GM12875 (cell line): ENCODE measurements at regions not wholly inside any gene's neighbourhood (a gene's known extent, or its start where the extent isn't known, plus 50 kb on each side); places are given as distances from the start of the nearest gene placed in this dataset.

Source experiments
- H3K4me3 ChIP-seq: one replicate; pipeline ENCODE4 v1.5.1; 2011; ENCODE audit warnings: low read depth, low read length, control low read depth
- TF ChIP-seq, protein P1 (sequence below): IDR thresholded peaks from 2 replicates; pipeline ENCODE4 v1.5.1; 2011; ENCODE audit warnings: low read depth, mild to moderate bottlenecking, control low read depth, inconsistent platforms, low read length, moderate library complexity, borderline replicate concordance; ENCODE audit not compliant: insufficient read depth

DNA sequence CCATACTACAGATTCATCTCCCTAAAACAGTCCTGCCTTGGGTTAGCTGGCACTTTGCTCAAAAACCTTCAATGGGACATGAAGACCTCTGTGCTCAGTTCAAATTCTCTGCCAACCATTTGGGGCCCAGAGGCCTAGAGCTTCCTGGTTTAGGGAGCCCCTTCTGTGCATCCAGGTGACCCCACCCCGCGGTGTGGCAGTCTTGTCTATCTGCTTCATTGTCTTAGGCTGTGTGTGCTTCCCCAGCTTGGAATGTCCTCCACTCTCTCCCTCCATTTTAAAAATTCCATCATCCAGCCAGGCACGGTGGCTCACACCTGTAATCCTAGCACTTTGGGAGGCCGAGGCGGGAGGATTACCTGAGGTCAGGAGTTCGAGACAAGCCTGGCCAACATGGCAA lies 99.0 kb upstream of the NEO1 start:
- TF ChIP-seq, protein P1, sequence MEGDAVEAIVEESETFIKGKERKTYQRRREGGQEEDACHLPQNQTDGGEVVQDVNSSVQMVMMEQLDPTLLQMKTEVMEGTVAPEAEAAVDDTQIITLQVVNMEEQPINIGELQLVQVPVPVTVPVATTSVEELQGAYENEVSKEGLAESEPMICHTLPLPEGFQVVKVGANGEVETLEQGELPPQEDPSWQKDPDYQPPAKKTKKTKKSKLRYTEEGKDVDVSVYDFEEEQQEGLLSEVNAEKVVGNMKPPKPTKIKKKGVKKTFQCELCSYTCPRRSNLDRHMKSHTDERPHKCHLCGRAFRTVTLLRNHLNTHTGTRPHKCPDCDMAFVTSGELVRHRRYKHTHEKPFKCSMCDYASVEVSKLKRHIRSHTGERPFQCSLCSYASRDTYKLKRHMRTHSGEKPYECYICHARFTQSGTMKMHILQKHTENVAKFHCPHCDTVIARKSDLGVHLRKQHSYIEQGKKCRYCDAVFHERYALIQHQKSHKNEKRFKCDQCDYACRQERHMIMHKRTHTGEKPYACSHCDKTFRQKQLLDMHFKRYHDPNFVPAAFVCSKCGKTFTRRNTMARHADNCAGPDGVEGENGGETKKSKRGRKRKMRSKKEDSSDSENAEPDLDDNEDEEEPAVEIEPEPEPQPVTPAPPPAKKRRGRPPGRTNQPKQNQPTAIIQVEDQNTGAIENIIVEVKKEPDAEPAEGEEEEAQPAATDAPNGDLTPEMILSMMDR = no peak
- no peak overlapping the region for H3K4me3 ChIP-seq

DNA sequence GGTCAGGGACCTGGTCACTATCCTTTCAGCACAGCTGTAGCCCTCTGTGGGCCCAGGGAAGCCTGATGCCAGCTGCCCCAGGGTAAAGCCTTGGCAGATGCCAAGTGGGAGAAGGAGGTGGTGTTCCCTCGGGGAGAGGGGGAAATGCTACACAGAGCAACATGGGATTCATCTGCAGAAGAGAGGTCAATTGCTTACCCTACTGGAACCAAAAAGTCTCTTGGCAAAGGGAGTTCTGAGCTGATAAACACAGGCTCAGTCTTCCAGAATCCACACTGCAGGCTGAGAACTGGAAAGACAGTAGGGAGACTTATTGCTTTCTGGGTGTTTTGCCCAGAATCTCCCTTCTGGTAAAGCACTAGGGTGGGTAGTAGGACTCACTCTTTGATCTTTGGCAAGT lies 100.1 kb upstream of the NEO1 start:
- no peak overlapping the region for H3K4me3 ChIP-seq
- TF ChIP-seq, protein P1 = no peak

DNA sequence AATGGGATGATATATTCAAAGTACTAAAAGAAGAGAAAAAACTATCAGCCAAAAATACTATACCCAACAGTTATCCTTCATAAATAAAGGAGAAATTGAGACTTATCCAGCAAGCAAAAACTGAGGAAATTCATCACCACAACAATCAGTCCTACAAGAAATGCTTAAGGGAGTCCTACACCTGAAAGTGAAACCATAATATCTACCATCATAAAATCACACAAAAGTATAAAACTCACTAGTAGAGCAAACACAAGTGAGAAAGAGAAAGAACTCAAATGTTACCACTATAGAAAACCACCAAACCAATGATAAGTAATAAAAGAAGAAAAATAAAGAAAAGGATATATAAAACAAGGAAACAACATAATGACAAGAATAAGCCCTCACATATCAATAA lies 103.6 kb upstream of the NEO1 start:
- TF ChIP-seq, protein P1 = no peak
- no peak overlapping the region for H3K4me3 ChIP-seq

DNA sequence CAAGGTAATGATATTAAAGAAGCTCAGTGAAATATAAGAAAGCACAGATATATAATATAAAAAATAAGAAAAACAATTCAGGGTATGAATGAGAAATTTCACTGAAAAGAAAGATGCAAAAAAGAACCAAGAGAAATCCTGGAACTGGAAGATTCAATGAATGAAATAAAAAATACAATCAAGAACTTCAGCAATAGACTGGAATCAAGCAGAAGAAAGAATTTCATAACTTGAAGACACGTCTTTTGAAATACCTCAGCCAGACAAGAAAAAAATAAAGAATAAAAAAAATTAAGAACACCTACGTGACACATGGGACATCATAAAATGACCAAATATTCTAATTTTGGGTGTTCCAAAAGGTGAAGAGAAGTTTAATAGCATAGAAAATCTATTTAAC lies 104.6 kb upstream of the NEO1 start:
- TF ChIP-seq, protein P1 = no peak
- H3K4me3 ChIP-seq = no peak overlapping the region

DNA sequence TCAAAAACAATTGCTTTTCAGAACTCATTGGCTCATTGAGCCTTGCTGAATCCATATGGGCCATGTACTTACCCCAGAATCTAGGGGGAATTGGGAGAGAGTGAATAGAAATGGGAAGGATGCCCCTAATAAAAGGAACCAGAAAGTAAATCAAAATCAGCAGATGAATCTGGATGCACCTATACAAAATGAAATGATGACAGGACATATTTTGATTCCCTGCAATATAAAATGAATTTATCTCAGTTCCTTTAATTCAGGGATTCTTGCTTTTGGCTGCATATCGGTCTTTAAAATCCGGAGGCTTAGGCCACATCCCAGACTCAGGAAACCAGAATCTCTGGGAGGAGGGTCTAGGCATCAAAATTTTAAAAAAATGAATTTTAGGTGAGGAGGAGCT lies 107.7 kb upstream of the NEO1 start:
- TF ChIP-seq, protein P1 = no peak
- no peak overlapping the region for H3K4me3 ChIP-seq

DNA sequence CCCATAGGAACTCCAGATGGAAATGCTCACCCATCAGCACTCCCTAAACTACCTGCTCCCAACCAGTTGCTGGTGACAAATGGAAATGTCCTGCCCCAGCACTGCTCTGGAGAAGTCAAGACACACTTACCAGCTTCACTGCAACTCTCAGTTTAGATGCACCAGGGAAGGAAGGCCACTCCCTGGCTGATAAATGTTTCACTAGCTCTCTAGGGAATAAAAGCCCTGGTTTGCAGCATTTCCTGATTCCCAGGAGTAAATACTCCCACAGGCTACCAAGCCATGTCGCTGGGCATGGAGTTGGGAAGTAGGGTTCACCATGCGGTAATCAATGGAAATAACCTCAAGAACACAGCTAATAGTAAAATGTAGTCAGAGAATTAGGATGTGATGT lies 112.0 kb upstream of the NEO1 start:
- TF ChIP-seq, protein P1 = no peak
- H3K4me3 ChIP-seq = no peak overlapping the region

DNA sequence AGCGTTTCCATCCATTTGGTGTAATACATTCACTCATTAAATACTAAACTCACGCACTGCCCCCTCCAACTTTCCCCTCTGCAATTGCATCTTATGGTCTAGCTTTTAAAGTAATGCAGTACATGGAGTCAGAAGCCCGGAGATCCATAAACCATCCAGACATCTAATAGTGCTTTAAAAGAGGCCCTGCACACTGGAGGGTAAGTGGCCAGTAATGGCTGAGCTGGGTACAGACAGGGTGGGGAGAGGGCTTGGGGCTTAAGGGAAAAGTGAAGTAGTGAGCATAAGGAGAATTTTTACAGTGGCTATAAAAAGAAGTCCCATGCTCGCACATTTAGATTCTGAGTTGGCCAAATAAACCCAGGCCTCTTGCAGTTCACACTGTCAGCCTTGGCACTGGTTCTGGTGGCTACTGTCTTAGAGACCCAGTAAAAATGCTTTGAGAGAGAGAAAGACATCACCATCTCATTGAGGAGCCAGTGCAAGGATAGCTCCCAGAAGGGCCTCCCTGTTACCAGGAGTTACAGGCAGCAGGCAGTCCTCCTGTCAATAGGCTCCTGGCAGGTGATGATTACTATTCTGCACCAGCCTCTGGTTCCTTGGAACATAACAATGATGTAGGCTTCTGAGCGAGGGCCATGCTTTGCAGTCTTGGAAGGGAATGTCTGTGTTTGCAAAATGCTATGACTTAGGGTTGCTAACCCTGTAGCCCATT lies 112.6 kb upstream of the NEO1 start:
- no peak overlapping the region for H3K4me3 ChIP-seq
- TF ChIP-seq, protein P1 = no peak
